ENCODE measurements at regions not wholly inside any gene's neighbourhood (a gene's known extent, or its start where the extent isn't known, plus 50 kb on each side); places are given as distances from the start of the nearest gene placed in this dataset.

GRCh38 chr11:127288926-127289325 lies 288.4 kb upstream of the KIRREL3 start:
- TF ChIP-seq POLR2A (IDR thresholded peaks at IDR 0.05; ENCODE audit: low read depth, low read length) (no peak), TAF1 (IDR thresholded peaks at IDR 0.05; ENCODE audit: borderline replicate concordance, low read depth, low read length) (no peak), POLR2AphosphoS5 (IDR thresholded peaks at IDR 0.05; ENCODE audit: low read depth, low read length) (no peak)
